WTC11 (cell line): ENCODE measurements at regions not wholly inside any gene's neighbourhood (a gene's known extent, or its start where the extent isn't known, plus 50 kb on each side); places are given as distances from the start of the nearest gene placed in this dataset.

Experiments used
- ATAC-seq: fragments of 200-7000 bp; cut with Tn5 transposase; 2 replicates; pipeline ENCODE4 v1.10.0; 2021; ENCODE audit warnings: mild to moderate bottlenecking, moderate library complexity
- CTCF ChIA-PET: fragments of 300-600 bp; sonication (Branson Sonifier 250); formaldehyde crosslinking; loops from one replicate; lab custom pipeline; 2021; ENCODE audit warnings: antibody characterized with exemption; lab: Charles Lee
- POLR2A ChIA-PET: fragments of 350-600 bp; sonication (Branson Sonifier 250); formaldehyde crosslinking; loops from one replicate; lab custom pipeline; 2021; ENCODE audit warnings: antibody characterized with exemption; lab: Charles Lee
- DNase-seq: peaks from one replicate; pipeline ENCODE4 v3.0.0; 2021; ENCODE audit warnings: low spot score
- H3K27ac Mint-ChIP-seq: 2 replicates; pipeline ENCODE4 v1.8.0; 2021; ENCODE audit warnings: mixed read lengths
- H3K27me3 Mint-ChIP-seq: 2 replicates; pipeline ENCODE4 v1.8.0; 2021; ENCODE audit warnings: low read depth, mild to moderate bottlenecking, moderate library complexity, mixed read lengths
- H3K36me3 Mint-ChIP-seq: 2 replicates; pipeline ENCODE4 v1.8.0; 2021; ENCODE audit warnings: mixed read lengths
- H3K4me1 Mint-ChIP-seq: 2 replicates; pipeline ENCODE4 v1.8.0; 2022; ENCODE audit warnings: mixed read lengths
- H3K4me3 Mint-ChIP-seq: 2 replicates; pipeline ENCODE4 v1.8.0; 2021; ENCODE audit warnings: mild to moderate bottlenecking, moderate library complexity, mixed read lengths
- H3K9me3 Mint-ChIP-seq: 2 replicates; pipeline ENCODE4 v1.8.0; 2021; ENCODE audit warnings: mixed read lengths
- CREM ChIP-seq: sonication (generic); formaldehyde crosslinking; IDR thresholded peaks from 2 replicates; pipeline ENCODE4 v1.8.1; 2022; ENCODE audit warnings: mild to moderate bottlenecking, missing genetic modification reagents, moderate library complexity
- FOXK1 ChIP-seq: sonication (generic); formaldehyde crosslinking; IDR thresholded peaks from 2 replicates; pipeline ENCODE4 v1.8.0; 2022; ENCODE audit warnings: mild to moderate bottlenecking, moderate library complexity, missing genetic modification reagents
- JAZF1 ChIP-seq: fragments of 250-450 bp; sonication (Bioruptor Pico); IDR thresholded peaks from 2 replicates; pipeline ENCODE4 v1.9.0; 2021; ENCODE audit warnings: moderate library complexity, mild to moderate bottlenecking, inconsistent platforms
- KAT7 ChIP-seq: sonication (generic); formaldehyde crosslinking; IDR thresholded peaks from 2 replicates; pipeline ENCODE4 v1.8.1; 2023; ENCODE audit warnings: missing genetic modification reagents, mild to moderate bottlenecking, borderline replicate concordance
- RELA ChIP-seq: sonication (generic); formaldehyde crosslinking; IDR thresholded peaks from 2 replicates; pipeline ENCODE4 v1.8.1; 2022; ENCODE audit warnings: missing genetic modification reagents, mild to moderate bottlenecking, borderline replicate concordance
- SMAD3 ChIP-seq: sonication (generic); formaldehyde crosslinking; IDR thresholded peaks from 2 replicates; pipeline ENCODE4 v1.8.0; 2022; ENCODE audit warnings: missing genetic modification reagents, mild to moderate bottlenecking, borderline replicate concordance
- SP1 ChIP-seq: sonication (generic); formaldehyde crosslinking; conservative IDR thresholded peaks from 2 replicates; pipeline ENCODE4 v1.8.1; 2022; ENCODE audit warnings: missing genetic modification reagents
- TF ChIP-seq, protein P1 (sequence below): fragments of 250-450 bp; sonication (Bioruptor Pico); conservative IDR thresholded peaks from 2 replicates; pipeline ENCODE4 v1.9.0; 2021; ENCODE audit warnings: mild to moderate bottlenecking
- TF ChIP-seq, protein P2 (sequence below): fragments of 200-600 bp; IDR thresholded peaks from 2 replicates; pipeline ENCODE4 v1.8.0; 2022; ENCODE audit warnings: antibody characterized with exemption
- TF ChIP-seq, protein P3 (sequence below): sonication (generic); formaldehyde crosslinking; conservative IDR thresholded peaks from 2 replicates; pipeline ENCODE4 v1.8.1; 2023; ENCODE audit warnings: mild to moderate bottlenecking, low read depth, missing genetic modification reagents, moderate library complexity
- TF ChIP-seq, protein P4 (sequence below): sonication (generic); formaldehyde crosslinking; IDR thresholded peaks from 2 replicates; pipeline ENCODE4 v1.8.0; 2022; ENCODE audit warnings: mild to moderate bottlenecking, missing genetic modification reagents
- TF ChIP-seq, protein P5 (sequence below): sonication (generic); formaldehyde crosslinking; IDR thresholded peaks from 2 replicates; pipeline ENCODE4 v1.8.1; 2023; ENCODE audit warnings: mild to moderate bottlenecking, missing genetic modification reagents
- TF ChIP-seq, protein P6 (sequence below): sonication (generic); formaldehyde crosslinking; IDR thresholded peaks from 2 replicates; pipeline ENCODE4 v1.8.0; 2023; ENCODE audit warnings: mild to moderate bottlenecking, missing genetic modification reagents

DNA sequence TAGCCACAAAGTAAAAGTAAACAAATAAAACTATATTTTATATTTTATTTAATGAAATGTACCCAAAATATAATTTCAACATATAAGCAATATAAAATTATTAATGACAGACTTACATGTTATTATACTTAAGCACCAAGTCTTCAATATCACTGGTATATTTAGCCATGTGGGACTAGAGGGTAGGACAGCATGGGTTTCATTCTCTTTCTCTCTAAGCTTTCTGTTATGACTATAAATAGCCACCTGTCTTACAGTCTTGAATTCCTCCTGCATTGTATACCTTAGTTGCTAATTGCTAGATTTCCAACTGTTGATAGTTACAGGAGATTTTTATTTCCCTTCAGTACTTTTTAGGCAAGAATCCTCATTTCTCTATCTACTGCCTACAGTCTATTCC, 63.1 kb upstream of the LIN7A start:
- no peaks in the 10 kb centered on the region for H3K4me1 Mint-ChIP-seq
- no peak overlapping the region for H3K4me3 Mint-ChIP-seq
- peaks cover 2% of the 10 kb centered on the region; the same call in 1 of the 2 replicates for H3K36me3 Mint-ChIP-seq
- CTCF ChIA-PET = no interaction called here
- H3K27me3 Mint-ChIP-seq = no peaks in the 10 kb centered on the region
- H3K27ac Mint-ChIP-seq = no peak overlapping the region
- ATAC-seq (no peak), DNase-seq (no peak)
- POLR2A ChIA-PET = no interaction called here
- H3K9me3 Mint-ChIP-seq = no peaks in the 10 kb centered on the region
- TF ChIP-seq, protein P1, sequence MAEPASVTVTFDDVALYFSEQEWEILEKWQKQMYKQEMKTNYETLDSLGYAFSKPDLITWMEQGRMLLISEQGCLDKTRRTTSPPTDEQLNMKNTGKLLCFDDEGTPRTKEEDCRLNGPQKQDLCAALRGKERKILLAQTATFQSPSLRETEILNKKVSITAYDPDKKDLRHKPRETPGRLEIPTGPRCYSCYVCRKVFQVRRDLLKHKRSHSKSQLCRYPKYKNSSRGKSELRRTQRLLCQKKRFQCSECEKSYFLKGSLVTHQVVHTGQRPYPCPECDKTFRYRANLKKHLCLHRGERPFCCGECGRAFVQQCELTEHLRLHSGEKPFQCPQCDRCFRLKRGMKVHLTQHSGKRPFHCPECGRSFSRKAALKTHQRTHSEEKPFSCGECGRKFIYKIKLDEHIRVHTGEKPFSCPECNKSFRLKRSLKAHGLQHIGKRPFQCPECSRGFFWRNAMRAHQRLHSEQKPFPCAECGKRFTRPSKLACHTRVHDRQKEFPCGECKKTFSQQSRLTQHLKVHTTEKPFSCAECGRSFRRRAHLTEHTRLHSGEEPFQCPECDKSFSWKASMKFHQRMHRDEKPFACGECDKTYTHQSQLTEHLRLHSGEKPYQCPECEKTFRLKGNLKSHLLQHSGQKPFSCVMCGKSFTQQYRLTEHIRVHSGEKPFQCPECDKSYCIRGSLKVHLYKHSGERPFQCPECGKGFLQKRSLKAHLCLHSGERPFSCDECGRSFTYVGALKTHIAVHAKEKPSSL (CRISPR knock-in tag) = no peak
- no peak for TF ChIP-seq CREM (CRISPR knock-in tag)
- TF ChIP-seq SP1 (CRISPR knock-in tag) = no peak
- no peak for TF ChIP-seq FOXK1
- TF ChIP-seq, protein P2, sequence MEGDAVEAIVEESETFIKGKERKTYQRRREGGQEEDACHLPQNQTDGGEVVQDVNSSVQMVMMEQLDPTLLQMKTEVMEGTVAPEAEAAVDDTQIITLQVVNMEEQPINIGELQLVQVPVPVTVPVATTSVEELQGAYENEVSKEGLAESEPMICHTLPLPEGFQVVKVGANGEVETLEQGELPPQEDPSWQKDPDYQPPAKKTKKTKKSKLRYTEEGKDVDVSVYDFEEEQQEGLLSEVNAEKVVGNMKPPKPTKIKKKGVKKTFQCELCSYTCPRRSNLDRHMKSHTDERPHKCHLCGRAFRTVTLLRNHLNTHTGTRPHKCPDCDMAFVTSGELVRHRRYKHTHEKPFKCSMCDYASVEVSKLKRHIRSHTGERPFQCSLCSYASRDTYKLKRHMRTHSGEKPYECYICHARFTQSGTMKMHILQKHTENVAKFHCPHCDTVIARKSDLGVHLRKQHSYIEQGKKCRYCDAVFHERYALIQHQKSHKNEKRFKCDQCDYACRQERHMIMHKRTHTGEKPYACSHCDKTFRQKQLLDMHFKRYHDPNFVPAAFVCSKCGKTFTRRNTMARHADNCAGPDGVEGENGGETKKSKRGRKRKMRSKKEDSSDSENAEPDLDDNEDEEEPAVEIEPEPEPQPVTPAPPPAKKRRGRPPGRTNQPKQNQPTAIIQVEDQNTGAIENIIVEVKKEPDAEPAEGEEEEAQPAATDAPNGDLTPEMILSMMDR = no peak
- no peak for TF ChIP-seq SMAD3
- TF ChIP-seq, protein P3, sequence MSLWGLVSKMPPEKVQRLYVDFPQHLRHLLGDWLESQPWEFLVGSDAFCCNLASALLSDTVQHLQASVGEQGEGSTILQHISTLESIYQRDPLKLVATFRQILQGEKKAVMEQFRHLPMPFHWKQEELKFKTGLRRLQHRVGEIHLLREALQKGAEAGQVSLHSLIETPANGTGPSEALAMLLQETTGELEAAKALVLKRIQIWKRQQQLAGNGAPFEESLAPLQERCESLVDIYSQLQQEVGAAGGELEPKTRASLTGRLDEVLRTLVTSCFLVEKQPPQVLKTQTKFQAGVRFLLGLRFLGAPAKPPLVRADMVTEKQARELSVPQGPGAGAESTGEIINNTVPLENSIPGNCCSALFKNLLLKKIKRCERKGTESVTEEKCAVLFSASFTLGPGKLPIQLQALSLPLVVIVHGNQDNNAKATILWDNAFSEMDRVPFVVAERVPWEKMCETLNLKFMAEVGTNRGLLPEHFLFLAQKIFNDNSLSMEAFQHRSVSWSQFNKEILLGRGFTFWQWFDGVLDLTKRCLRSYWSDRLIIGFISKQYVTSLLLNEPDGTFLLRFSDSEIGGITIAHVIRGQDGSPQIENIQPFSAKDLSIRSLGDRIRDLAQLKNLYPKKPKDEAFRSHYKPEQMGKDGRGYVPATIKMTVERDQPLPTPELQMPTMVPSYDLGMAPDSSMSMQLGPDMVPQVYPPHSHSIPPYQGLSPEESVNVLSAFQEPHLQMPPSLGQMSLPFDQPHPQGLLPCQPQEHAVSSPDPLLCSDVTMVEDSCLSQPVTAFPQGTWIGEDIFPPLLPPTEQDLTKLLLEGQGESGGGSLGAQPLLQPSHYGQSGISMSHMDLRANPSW (CRISPR knock-in tag) = no peak
- TF ChIP-seq, protein P4, sequence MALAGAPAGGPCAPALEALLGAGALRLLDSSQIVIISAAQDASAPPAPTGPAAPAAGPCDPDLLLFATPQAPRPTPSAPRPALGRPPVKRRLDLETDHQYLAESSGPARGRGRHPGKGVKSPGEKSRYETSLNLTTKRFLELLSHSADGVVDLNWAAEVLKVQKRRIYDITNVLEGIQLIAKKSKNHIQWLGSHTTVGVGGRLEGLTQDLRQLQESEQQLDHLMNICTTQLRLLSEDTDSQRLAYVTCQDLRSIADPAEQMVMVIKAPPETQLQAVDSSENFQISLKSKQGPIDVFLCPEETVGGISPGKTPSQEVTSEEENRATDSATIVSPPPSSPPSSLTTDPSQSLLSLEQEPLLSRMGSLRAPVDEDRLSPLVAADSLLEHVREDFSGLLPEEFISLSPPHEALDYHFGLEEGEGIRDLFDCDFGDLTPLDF (CRISPR knock-in tag) = no peak
- TF ChIP-seq, protein P5, sequence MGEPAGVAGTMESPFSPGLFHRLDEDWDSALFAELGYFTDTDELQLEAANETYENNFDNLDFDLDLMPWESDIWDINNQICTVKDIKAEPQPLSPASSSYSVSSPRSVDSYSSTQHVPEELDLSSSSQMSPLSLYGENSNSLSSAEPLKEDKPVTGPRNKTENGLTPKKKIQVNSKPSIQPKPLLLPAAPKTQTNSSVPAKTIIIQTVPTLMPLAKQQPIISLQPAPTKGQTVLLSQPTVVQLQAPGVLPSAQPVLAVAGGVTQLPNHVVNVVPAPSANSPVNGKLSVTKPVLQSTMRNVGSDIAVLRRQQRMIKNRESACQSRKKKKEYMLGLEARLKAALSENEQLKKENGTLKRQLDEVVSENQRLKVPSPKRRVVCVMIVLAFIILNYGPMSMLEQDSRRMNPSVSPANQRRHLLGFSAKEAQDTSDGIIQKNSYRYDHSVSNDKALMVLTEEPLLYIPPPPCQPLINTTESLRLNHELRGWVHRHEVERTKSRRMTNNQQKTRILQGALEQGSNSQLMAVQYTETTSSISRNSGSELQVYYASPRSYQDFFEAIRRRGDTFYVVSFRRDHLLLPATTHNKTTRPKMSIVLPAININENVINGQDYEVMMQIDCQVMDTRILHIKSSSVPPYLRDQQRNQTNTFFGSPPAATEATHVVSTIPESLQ (CRISPR knock-in tag) = no peak
- TF ChIP-seq, protein P6, sequence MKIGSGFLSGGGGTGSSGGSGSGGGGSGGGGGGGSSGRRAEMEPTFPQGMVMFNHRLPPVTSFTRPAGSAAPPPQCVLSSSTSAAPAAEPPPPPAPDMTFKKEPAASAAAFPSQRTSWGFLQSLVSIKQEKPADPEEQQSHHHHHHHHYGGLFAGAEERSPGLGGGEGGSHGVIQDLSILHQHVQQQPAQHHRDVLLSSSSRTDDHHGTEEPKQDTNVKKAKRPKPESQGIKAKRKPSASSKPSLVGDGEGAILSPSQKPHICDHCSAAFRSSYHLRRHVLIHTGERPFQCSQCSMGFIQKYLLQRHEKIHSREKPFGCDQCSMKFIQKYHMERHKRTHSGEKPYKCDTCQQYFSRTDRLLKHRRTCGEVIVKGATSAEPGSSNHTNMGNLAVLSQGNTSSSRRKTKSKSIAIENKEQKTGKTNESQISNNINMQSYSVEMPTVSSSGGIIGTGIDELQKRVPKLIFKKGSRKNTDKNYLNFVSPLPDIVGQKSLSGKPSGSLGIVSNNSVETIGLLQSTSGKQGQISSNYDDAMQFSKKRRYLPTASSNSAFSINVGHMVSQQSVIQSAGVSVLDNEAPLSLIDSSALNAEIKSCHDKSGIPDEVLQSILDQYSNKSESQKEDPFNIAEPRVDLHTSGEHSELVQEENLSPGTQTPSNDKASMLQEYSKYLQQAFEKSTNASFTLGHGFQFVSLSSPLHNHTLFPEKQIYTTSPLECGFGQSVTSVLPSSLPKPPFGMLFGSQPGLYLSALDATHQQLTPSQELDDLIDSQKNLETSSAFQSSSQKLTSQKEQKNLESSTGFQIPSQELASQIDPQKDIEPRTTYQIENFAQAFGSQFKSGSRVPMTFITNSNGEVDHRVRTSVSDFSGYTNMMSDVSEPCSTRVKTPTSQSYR (CRISPR knock-in tag) = no peak
- no peak for TF ChIP-seq KAT7 (CRISPR knock-in tag)
- no peak for TF ChIP-seq JAZF1 (CRISPR knock-in tag)
- TF ChIP-seq RELA (CRISPR knock-in tag) = no peak
